ENCODE measurements at regions not wholly inside any gene's neighbourhood (a gene's known extent, or its start where the extent isn't known, plus 50 kb on each side); places are given as distances from the start of the nearest gene placed in this dataset.

GRCh38 chr18:10266334-10266590 is 188.2 kb upstream of the APCDD1 start:
- Histone ChIP-seq H3K4me1 (no peaks in the 10 kb centered on the region), H3K27me3 (replicated peaks; ENCODE audit: control insufficient read depth, insufficient read depth, low read length) (no peaks in the 10 kb centered on the region), H3K4me3 (ENCODE audit: low read depth, low read length) (no peak overlapping the region), H3K9me3 (no peaks in the 10 kb centered on the region), H3K36me3 (ENCODE audit: control insufficient read depth, insufficient read depth, low read length) (no peaks in the 10 kb centered on the region)
- H3K4me1 Mint-ChIP-seq (ENCODE audit: low read depth, unreplicated experiment): peaks cover 8% of the 10 kb centered on the region
- no peak overlapping the region for H3K27ac Mint-ChIP-seq (ENCODE audit: unreplicated experiment)
- intact Hi-C loops (cut with micrococcal nuclease; ENCODE audit: unreplicated experiment): no loop called here
- H3K4me3 Mint-ChIP-seq (ENCODE audit: unreplicated experiment): no peak overlapping the region
- BruUV-seq (replicated peaks): no TSS peak
- H3K9me3 Mint-ChIP-seq (ENCODE audit: unreplicated experiment): no peaks in the 10 kb centered on the region
- ChIA-PET CTCF (no interaction called here), POLR2A (no interaction called here)
- no peaks in the 10 kb centered on the region for H3K36me3 Mint-ChIP-seq (ENCODE audit: insufficient read depth, unreplicated experiment)
- TF ChIP-seq CTCF (IDR thresholded peaks at IDR 0.05; ENCODE audit: insufficient read depth in 1 of 2, low read depth in 1 of 2, low read length in 1 of 2, severe bottlenecking in 1 of 2, unreplicated experiment in 1 of 2): no peak
- no peak for DNase-seq
- no peaks in the 10 kb centered on the region for H3K27me3 Mint-ChIP-seq (ENCODE audit: insufficient read depth, unreplicated experiment)

- Histone ChIP-seq H3K9me3 (no peaks in the 10 kb centered on the region), H3K27me3 (replicated peaks; ENCODE audit: control insufficient read depth, insufficient read depth, low read length) (no peaks in the 10 kb centered on the region), H3K4me3 (ENCODE audit: low read depth, low read length) (no peak overlapping the region), H3K4me1 (no peaks in the 10 kb centered on the region), H3K36me3 (ENCODE audit: control insufficient read depth, insufficient read depth, low read length) (no peaks in the 10 kb centered on the region)
- no TSS peak for BruUV-seq (replicated peaks)
- H3K27me3 Mint-ChIP-seq (ENCODE audit: insufficient read depth, unreplicated experiment): peaks cover 4% of the 10 kb centered on the region
- H3K4me3 Mint-ChIP-seq (ENCODE audit: unreplicated experiment): no peak overlapping the region
- no peaks in the 10 kb centered on the region for H3K9me3 Mint-ChIP-seq (ENCODE audit: unreplicated experiment)
- H3K4me1 Mint-ChIP-seq (ENCODE audit: low read depth, unreplicated experiment): peaks cover 8% of the 10 kb centered on the region
- TF ChIP-seq CTCF (IDR thresholded peaks at IDR 0.05; ENCODE audit: insufficient read depth in 1 of 2, low read depth in 1 of 2, low read length in 1 of 2, severe bottlenecking in 1 of 2, unreplicated experiment in 1 of 2): no peak
- no peak overlapping the region for H3K27ac Mint-ChIP-seq (ENCODE audit: unreplicated experiment)
- DNase-seq: no peak
- no peaks in the 10 kb centered on the region for H3K36me3 Mint-ChIP-seq (ENCODE audit: insufficient read depth, unreplicated experiment)
- intact Hi-C loops (cut with micrococcal nuclease; ENCODE audit: unreplicated experiment): no loop called here
- ChIA-PET POLR2A (no interaction called here), CTCF (no interaction called here)
These were observed 185.2 kb upstream of the APCDD1 start for GRCh38 chr18:10269261-10269660.

DNA sequence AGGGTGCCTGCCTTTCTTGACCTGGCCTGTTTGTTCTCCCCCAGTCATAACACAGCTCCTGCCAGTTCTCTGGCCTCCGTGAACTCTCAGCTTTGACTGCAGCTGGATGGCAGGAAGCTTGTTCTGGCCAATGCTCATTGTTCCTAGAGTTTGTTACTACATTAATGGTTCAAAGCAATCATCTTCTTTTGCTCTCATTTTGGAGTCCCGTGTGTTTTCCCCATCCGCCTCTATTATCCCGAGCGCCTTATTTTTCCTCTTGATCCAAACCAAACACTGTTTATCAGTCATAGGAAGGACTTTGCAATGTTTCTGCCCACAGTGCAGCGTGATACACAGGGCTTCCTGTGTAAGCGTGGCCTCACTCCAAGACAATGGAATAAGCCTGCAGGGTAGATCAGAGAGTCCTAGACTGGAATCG is 184.3 kb upstream of the APCDD1 start:
- Histone ChIP-seq H3K27me3 (replicated peaks; ENCODE audit: control insufficient read depth, insufficient read depth, low read length) (no peaks in the 10 kb centered on the region), H3K9me3 (no peaks in the 10 kb centered on the region), H3K4me3 (ENCODE audit: low read depth, low read length) (no peak overlapping the region), H3K4me1 (no peaks in the 10 kb centered on the region), H3K36me3 (ENCODE audit: control insufficient read depth, insufficient read depth, low read length) (no peaks in the 10 kb centered on the region)
- Mint-ChIP-seq H3K4me1 (ENCODE audit: low read depth, unreplicated experiment) (peaks cover 8% of the 10 kb centered on the region), H3K9me3 (ENCODE audit: unreplicated experiment) (no peaks in the 10 kb centered on the region), H3K4me3 (ENCODE audit: unreplicated experiment) (no peak overlapping the region), H3K36me3 (ENCODE audit: insufficient read depth, unreplicated experiment) (no peaks in the 10 kb centered on the region), H3K27me3 (ENCODE audit: insufficient read depth, unreplicated experiment) (peaks cover 4% of the 10 kb centered on the region), H3K27ac (ENCODE audit: unreplicated experiment) (no peak overlapping the region)
- POLR2A ChIA-PET: no interaction called here
- no TSS peak for BruUV-seq (replicated peaks)
- no peak for DNase-seq
- intact Hi-C loops (cut with micrococcal nuclease; ENCODE audit: unreplicated experiment): no loop called here
- CTCF ChIA-PET: interaction anchor here (0.6 kb wide), 1 partner anchor 936 kb away, joined by 3 read pairs; the partner anchor contains the start of gene TWSG1
- TF ChIP-seq CTCF (IDR thresholded peaks at IDR 0.05; ENCODE audit: insufficient read depth in 1 of 2, low read depth in 1 of 2, low read length in 1 of 2, severe bottlenecking in 1 of 2, unreplicated experiment in 1 of 2): no peak
